ENCODE measurements at regions not wholly inside any gene's neighbourhood (a gene's known extent, or its start where the extent isn't known, plus 50 kb on each side); places are given as distances from the start of the nearest gene placed in this dataset.

DNA sequence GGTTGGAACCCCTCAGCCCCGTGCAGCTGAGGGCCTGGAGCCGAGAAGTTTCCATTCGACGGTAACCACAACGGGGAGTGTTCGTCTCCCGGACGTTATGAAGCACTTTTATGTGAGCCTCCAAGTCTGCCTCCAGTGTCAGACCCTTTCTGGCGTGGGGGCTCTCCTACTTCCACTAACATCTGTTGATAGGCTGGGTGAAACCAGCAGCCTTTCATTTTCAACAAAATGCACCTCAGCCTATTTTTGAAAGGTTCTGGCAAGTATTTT, 257.4 kb downstream of the THBS2 start:
- CTCF ChIA-PET: no interaction called here
- no peaks in the 10 kb centered on the region for H3K9me3 ChIP-seq (ENCODE audit: insufficient read depth, low read depth)
- H4K20me1 ChIP-seq (ENCODE audit: insufficient read depth): no peaks in the 10 kb centered on the region
- no peaks in the 10 kb centered on the region for H3K79me2 ChIP-seq (ENCODE audit: low read depth)
- H3K27ac ChIP-seq: no peak overlapping the region
- H3K9me2 ChIP-seq (ENCODE audit: insufficient read depth): no peaks in the 10 kb centered on the region
- TF ChIP-seq, protein P1, sequence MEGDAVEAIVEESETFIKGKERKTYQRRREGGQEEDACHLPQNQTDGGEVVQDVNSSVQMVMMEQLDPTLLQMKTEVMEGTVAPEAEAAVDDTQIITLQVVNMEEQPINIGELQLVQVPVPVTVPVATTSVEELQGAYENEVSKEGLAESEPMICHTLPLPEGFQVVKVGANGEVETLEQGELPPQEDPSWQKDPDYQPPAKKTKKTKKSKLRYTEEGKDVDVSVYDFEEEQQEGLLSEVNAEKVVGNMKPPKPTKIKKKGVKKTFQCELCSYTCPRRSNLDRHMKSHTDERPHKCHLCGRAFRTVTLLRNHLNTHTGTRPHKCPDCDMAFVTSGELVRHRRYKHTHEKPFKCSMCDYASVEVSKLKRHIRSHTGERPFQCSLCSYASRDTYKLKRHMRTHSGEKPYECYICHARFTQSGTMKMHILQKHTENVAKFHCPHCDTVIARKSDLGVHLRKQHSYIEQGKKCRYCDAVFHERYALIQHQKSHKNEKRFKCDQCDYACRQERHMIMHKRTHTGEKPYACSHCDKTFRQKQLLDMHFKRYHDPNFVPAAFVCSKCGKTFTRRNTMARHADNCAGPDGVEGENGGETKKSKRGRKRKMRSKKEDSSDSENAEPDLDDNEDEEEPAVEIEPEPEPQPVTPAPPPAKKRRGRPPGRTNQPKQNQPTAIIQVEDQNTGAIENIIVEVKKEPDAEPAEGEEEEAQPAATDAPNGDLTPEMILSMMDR (conservative IDR thresholded peaks at IDR 0.05): no peak
- no peak for TF ChIP-seq EZH2 (IDR thresholded peaks at IDR 0.05; ENCODE audit: low read depth)
- H3K4me2 ChIP-seq: no peak overlapping the region
- no TSS peak for BruUV-seq (replicated peaks)
- H2AFZ ChIP-seq: no peak overlapping the region
- H3K4me1 ChIP-seq (replicated peaks; ENCODE audit: insufficient read depth): no peaks in the 10 kb centered on the region
- H3K4me3 ChIP-seq: no peak overlapping the region
- POLR2A ChIA-PET (ENCODE audit: unreplicated experiment): no interaction called here
- H3K36me3 ChIP-seq (ENCODE audit: low read depth): no peaks in the 10 kb centered on the region
- no peak for DNase-seq
- intact Hi-C loops (cut with micrococcal nuclease; ENCODE audit: unreplicated experiment): no loop called here
- peaks cover 50% of the 10 kb centered on the region for H3K27me3 ChIP-seq (ENCODE audit: insufficient read depth, low read depth)
- no peaks in the 10 kb centered on the region for H3F3A ChIP-seq (ENCODE audit: insufficient read depth, low read depth)

DNA sequence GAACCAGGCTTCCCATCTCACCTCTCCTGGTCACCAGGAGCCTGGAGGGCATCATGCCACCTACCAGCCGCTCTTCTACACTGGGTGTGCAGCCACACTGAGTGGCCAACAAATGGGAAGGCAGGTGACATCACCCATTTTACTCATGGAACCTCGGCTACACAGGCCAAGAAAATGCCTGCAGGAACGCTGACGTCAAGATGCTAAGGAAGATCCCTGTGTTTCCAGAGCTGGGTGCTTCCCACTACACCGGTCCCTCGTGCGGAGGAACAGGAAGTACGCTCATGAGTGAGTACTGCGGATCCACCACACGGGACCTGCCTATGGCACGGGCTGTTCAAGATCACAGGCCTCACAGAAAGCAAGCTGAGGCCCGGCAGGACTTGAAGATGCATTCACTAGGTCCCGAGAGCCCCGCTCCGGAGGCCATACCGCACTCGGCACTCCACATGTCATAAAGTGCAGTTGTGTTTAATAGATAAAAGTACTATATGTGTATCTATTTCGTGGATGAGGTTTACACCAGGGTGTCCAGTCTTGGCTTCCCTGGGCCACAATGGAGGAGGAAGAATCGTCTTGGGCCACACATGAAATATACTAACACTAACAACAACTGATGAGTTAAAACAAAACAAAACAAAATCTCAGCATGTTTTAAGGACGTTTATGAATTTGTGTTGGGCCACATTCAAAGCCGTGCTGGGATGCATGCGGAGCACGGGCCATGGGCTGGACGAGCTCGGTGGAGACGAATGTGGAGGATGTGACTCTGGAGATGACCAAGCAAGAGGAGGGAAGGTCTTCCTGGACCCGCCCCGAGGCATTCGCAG, 257.9 kb downstream of the THBS2 start:
- Histone ChIP-seq H3K27me3 (ENCODE audit: insufficient read depth, low read depth) (peaks cover 44% of the 10 kb centered on the region), H3F3A (ENCODE audit: insufficient read depth, low read depth) (no peaks in the 10 kb centered on the region), H3K9me3 (ENCODE audit: insufficient read depth, low read depth) (no peaks in the 10 kb centered on the region), H2AFZ (no peak overlapping the region), H3K27ac (no peak overlapping the region), H3K36me3 (ENCODE audit: low read depth) (no peaks in the 10 kb centered on the region), H3K4me1 (replicated peaks; ENCODE audit: insufficient read depth) (no peaks in the 10 kb centered on the region), H3K4me2 (no peak overlapping the region), H3K4me3 (no peak overlapping the region), H4K20me1 (ENCODE audit: insufficient read depth) (no peaks in the 10 kb centered on the region), H3K9me2 (ENCODE audit: insufficient read depth) (no peaks in the 10 kb centered on the region), H3K79me2 (ENCODE audit: low read depth) (no peaks in the 10 kb centered on the region)
- no peak for DNase-seq
- BruUV-seq (replicated peaks): no TSS peak
- CTCF ChIA-PET: no interaction called here
- intact Hi-C loops (cut with micrococcal nuclease; ENCODE audit: unreplicated experiment): no loop called here
- POLR2A ChIA-PET (ENCODE audit: unreplicated experiment): no interaction called here
- no peak for TF ChIP-seq EZH2 (IDR thresholded peaks at IDR 0.05; ENCODE audit: low read depth)
- TF ChIP-seq, protein P1 (conservative IDR thresholded peaks at IDR 0.05): no peak

DNA sequence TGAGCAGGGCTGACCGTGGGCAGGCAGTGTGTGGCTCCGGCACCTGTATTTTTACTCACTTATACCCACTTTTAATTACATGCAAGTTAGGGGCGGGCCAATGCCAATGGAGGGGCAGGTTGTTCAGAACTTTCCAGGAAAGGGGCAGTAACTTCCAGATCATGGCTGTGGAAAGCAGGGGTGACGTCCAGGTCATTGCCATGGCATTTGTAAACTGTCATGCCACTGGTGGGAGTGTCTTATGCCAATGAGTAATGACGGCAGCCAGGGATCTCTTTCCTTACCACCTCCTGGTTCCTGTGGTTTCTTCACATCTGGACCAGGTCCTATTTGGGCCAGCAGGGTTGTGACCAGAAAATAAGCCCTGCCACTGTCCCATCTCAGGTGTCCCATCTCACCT, 258.7 kb downstream of the THBS2 start:
- no peak for TF ChIP-seq EZH2 (IDR thresholded peaks at IDR 0.05; ENCODE audit: low read depth)
- TF ChIP-seq, protein P1 (conservative IDR thresholded peaks at IDR 0.05): no peak
- Histone ChIP-seq H3K27me3 (ENCODE audit: insufficient read depth, low read depth) (peaks cover 37% of the 10 kb centered on the region), H3K4me2 (no peak overlapping the region), H3K9me3 (ENCODE audit: insufficient read depth, low read depth) (no peaks in the 10 kb centered on the region), H3K79me2 (ENCODE audit: low read depth) (no peaks in the 10 kb centered on the region), H2AFZ (no peak overlapping the region), H3F3A (ENCODE audit: insufficient read depth, low read depth) (no peaks in the 10 kb centered on the region), H3K9me2 (ENCODE audit: insufficient read depth) (no peaks in the 10 kb centered on the region), H4K20me1 (ENCODE audit: insufficient read depth) (no peaks in the 10 kb centered on the region), H3K27ac (no peak overlapping the region), H3K4me1 (replicated peaks; ENCODE audit: insufficient read depth) (no peaks in the 10 kb centered on the region), H3K4me3 (no peak overlapping the region), H3K36me3 (ENCODE audit: low read depth) (no peaks in the 10 kb centered on the region)
- CTCF ChIA-PET: no interaction called here
- DNase-seq: no peak
- POLR2A ChIA-PET (ENCODE audit: unreplicated experiment): no interaction called here
- BruUV-seq (replicated peaks): no TSS peak
- intact Hi-C loops (cut with micrococcal nuclease; ENCODE audit: unreplicated experiment): no loop called here
